Activated T-helper 1 cell treated with anti-CD3 and anti-CD28 coated beads, Interleukin-12 subunit alpha, Interleukin-12 subunit beta, Interleukin-2, Interleukin-4 antibody, amounts not matched to agents 30 ng/mL and 10 ng/mL and 1 ng/mL, durations not matched to agents 14 hours and 24 hours and 36 hours (primary cell): ENCODE measurements at regions not wholly inside any gene's neighbourhood (a gene's known extent, or its start where the extent isn't known, plus 50 kb on each side); places are given as distances from the start of the nearest gene placed in this dataset.

Experiments
- DNase-seq: peaks from one replicate; pipeline ENCODE4 v3.0.0; 2021; ENCODE audit warnings: low spot score
- H3K27ac Mint-ChIP-seq: one replicate; pipeline ENCODE4 v1.8.0; 2021; ENCODE audit warnings: mild to moderate bottlenecking, mixed read lengths
- H3K27me3 Mint-ChIP-seq: one replicate; pipeline ENCODE4 v1.8.0; 2022; ENCODE audit warnings: mild to moderate bottlenecking, moderate library complexity, mixed read lengths; ENCODE audit not compliant: insufficient read depth
- H3K36me3 Mint-ChIP-seq: one replicate; pipeline ENCODE4 v1.8.0; 2021; ENCODE audit warnings: low read depth, mixed read lengths
- H3K4me1 Mint-ChIP-seq: one replicate; pipeline ENCODE4 v1.8.0; 2021; ENCODE audit warnings: low read depth, mixed read lengths
- H3K4me3 Mint-ChIP-seq: one replicate; pipeline ENCODE4 v1.8.0; 2021; ENCODE audit warnings: mild to moderate bottlenecking, moderate library complexity, mixed read lengths
- H3K9me3 Mint-ChIP-seq: one replicate; pipeline ENCODE4 v1.8.0; 2021; ENCODE audit warnings: mixed read lengths
- intact Hi-C: fragments of 100-400 bp; cut with micrococcal nuclease; formaldehyde crosslinking; loops from one replicate; pipeline ENCODE4 v1.15.1; 2024

DNA sequence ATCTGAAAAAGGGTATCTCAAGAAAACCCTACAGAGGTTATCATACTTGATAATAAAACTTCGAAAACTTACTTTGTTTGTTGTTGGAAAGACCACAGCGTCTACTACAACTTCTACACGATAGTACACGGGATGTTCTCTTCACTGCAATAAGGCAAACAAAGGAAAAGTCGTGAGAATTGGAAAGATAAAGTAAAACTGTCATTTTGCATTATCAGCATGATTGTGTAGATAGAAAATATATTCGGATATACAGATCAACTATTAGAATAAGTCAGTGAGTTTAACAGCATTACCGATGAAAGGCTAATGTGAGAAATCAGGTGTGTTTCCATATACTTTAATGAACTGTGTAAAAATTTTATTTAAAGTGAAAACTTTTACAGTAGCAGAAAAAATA lies 287.4 kb downstream of the KLF6 start:
- H3K4me1 Mint-ChIP-seq: no peaks in the 10 kb centered on the region

GRCh38 chr10:3496138-3496537 lies 288.9 kb downstream of the KLF6 start:
- no peak overlapping the region for H3K27ac Mint-ChIP-seq
- intact Hi-C loops: no loop called here
- no peaks in the 10 kb centered on the region for H3K9me3 Mint-ChIP-seq
- no peak for DNase-seq
- H3K36me3 Mint-ChIP-seq: no peaks in the 10 kb centered on the region
- peaks cover 30% of the 10 kb centered on the region for H3K27me3 Mint-ChIP-seq
- no peaks in the 10 kb centered on the region for H3K4me1 Mint-ChIP-seq
- no peak overlapping the region for H3K4me3 Mint-ChIP-seq

More for the DNA sequence above, 287.4 kb downstream of the KLF6 start:
- H3K4me3 Mint-ChIP-seq: no peak overlapping the region
- intact Hi-C loops: no loop called here
- peaks cover 29% of the 10 kb centered on the region for H3K27me3 Mint-ChIP-seq
- no peak overlapping the region for H3K27ac Mint-ChIP-seq
- H3K9me3 Mint-ChIP-seq: no peaks in the 10 kb centered on the region
- H3K36me3 Mint-ChIP-seq: no peaks in the 10 kb centered on the region
- DNase-seq: no peak

DNA sequence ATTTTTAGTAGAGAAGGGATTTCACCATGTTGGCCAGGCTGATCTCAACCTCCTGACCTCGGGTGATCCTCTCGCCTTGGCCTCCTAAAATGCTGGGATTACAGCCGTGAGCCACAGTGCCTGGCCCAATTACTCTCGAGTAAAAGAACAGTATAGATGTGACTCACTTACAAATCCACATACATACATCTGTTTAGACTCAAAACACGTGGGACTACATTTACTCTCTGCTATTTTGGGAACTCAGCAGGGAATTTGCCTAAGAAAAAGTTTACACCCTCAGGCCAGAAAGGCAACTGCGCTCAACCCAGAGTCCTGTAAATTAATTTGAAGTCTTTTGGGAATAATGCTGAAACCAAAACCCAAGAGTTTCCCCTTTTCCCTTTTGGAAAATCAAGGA lies 289.7 kb downstream of the KLF6 start:
- no peaks in the 10 kb centered on the region for H3K36me3 Mint-ChIP-seq
- DNase-seq: no peak
- no peak overlapping the region for H3K4me3 Mint-ChIP-seq
- intact Hi-C loops: no loop called here
- H3K9me3 Mint-ChIP-seq: no peaks in the 10 kb centered on the region
- H3K27me3 Mint-ChIP-seq: peaks cover 27% of the 10 kb centered on the region
- no peaks in the 10 kb centered on the region for H3K4me1 Mint-ChIP-seq
- no peak overlapping the region for H3K27ac Mint-ChIP-seq

DNA sequence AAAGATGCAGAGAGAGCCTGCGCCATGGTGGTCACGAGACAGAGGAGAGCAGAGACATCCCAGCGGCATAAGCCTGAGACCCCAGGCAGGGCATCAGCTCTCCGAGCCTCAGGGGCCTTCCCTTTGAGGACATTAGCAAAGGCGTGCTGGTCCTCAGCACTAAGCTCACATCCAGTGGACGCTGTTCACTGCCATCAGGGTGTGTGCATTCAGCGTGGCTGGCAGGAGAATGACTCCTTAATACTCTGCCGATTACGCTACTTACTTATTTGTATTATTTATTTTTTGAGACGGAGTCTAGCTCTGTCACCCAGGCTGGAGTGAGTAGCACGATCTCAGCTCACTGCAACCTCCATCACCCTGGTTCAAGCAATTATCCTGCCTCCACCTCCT lies 290.2 kb downstream of the KLF6 start:
- Mint-ChIP-seq H3K9me3 (peaks cover 4% of the 10 kb centered on the region), H3K27me3 (peaks cover 27% of the 10 kb centered on the region), H3K4me3 (no peak overlapping the region), H3K36me3 (no peaks in the 10 kb centered on the region), H3K27ac (no peak overlapping the region), H3K4me1 (no peaks in the 10 kb centered on the region)
- intact Hi-C loops: no loop called here
- DNase-seq: no peak

- intact Hi-C loops: no loop called here
- Mint-ChIP-seq H3K4me1 (no peaks in the 10 kb centered on the region), H3K4me3 (no peak overlapping the region), H3K27ac (no peak overlapping the region), H3K9me3 (peaks cover 10% of the 10 kb centered on the region), H3K36me3 (no peaks in the 10 kb centered on the region), H3K27me3 (peaks cover 27% of the 10 kb centered on the region)
- no peak for DNase-seq
These were observed 290.7 kb downstream of the KLF6 start for GRCh38 chr10:3494131-3494837.

DNA sequence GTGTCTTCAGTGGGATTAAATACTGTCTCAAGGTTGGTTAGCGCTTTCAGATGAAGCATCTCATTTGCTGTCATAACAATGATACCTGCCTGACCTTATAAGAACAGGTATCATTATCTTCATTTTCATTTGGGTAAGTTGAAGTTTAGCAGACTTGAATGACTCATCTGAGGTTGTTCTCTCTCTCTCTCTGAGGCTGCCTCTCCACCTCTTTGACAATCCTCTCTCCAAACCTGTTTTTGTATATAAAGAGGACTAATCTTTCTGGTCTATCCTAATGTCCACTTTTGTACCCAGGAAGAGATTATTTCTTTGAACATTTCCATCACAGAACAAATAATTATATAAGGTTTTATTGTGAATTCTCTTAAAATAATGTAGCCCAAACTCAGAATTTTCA lies 291.4 kb downstream of the KLF6 start:
- no peaks in the 10 kb centered on the region for H3K4me1 Mint-ChIP-seq
- intact Hi-C loops: no loop called here
- peaks cover 16% of the 10 kb centered on the region for H3K9me3 Mint-ChIP-seq
- H3K36me3 Mint-ChIP-seq: no peaks in the 10 kb centered on the region
- peaks cover 22% of the 10 kb centered on the region for H3K27me3 Mint-ChIP-seq
- H3K27ac Mint-ChIP-seq: no peak overlapping the region
- no peak overlapping the region for H3K4me3 Mint-ChIP-seq
- no peak for DNase-seq

DNA sequence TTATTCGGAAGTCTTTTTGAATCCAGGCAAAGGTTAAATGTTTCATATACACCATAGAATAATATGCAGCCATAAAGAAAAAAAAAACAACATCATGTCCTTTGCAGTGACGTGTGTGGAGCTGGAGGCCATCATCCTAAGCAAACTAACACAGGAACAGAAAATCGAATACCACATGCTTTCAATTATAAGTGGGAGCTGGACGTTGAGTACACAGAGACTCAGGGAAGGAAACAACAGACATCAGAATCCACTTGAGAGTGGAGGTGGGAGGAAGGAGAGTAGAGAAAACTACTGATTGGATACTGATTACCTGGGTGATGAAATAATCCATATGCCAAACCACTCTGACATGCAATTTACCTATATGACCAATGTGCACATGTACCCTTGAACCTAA lies 293.4 kb downstream of the KLF6 start:
- Mint-ChIP-seq H3K9me3 (peaks cover 22% of the 10 kb centered on the region), H3K4me1 (no peaks in the 10 kb centered on the region), H3K4me3 (no peak overlapping the region), H3K36me3 (no peaks in the 10 kb centered on the region), H3K27ac (no peak overlapping the region), H3K27me3 (peaks cover 10% of the 10 kb centered on the region)
- DNase-seq: no peak
- intact Hi-C loops: no loop called here

DNA sequence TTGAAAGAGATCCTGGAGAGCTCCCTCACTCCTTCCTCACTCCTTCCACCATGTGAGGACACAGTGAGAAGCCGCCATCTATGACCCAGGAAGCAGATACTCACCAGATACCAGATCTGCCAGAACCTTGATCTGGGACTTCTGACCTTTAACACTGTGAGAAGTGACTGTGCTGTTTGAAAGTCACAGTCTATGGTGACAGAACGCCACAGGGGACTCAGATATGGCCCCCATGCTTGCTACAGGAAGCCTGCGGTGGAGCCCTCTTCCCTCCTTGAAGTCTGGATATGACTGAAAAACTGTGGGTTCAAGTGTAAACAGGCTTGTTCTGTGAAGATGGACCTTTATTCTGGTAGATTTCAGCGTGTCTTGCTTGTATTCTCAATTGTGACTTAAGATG lies 297.8 kb downstream of the KLF6 start:
- intact Hi-C loops: no loop called here
- Mint-ChIP-seq H3K36me3 (no peaks in the 10 kb centered on the region), H3K4me1 (peaks cover 15% of the 10 kb centered on the region), H3K27me3 (peaks cover 7% of the 10 kb centered on the region), H3K9me3 (peaks cover 22% of the 10 kb centered on the region), H3K27ac (no peak overlapping the region), H3K4me3 (no peak overlapping the region)
- DNase-seq: no peak

GRCh38 chr10:3486346-3487065 lies 298.5 kb downstream of the KLF6 start:
- Mint-ChIP-seq H3K4me1 (peaks cover 22% of the 10 kb centered on the region), H3K4me3 (no peak overlapping the region), H3K36me3 (no peaks in the 10 kb centered on the region), H3K27ac (no peak overlapping the region), H3K27me3 (peaks cover 6% of the 10 kb centered on the region), H3K9me3 (peaks cover 22% of the 10 kb centered on the region)
- DNase-seq: no peak
- intact Hi-C loops: no loop called here

DNA sequence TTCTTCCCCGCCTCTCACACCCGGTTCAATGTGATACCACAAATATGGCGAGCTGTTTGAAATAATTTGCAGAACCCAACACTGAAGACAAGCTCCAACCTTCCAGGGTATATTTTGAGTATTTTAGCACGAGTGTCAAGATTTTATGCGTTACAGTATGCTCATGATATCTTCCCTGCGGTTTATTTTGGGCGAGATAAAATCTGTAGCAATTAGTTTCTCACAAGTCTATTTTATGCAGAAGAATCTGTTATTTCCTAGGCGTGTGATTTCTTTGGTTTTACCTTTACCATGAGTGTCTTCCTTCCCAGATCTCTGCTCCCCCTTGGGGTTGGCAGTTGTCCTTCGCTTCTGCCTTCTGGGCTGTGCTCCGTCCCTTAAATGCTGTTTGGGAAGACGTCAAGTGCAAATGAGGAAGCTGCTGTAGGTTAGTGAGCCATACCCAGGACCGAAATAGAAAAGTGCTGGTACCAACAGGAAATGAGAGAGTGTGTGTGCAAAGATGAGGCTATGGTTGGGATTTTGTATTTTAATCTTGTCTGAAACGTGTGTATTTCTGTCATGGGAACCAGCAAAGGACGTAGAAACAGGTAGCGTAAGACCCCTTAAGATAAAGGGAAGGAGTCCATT lies 299.8 kb downstream of the KLF6 start:
- no peak overlapping the region for H3K27ac Mint-ChIP-seq
- H3K4me1 Mint-ChIP-seq: peaks cover 25% of the 10 kb centered on the region
- intact Hi-C loops: no loop called here
- H3K36me3 Mint-ChIP-seq: no peaks in the 10 kb centered on the region
- no peak overlapping the region for H3K4me3 Mint-ChIP-seq
- H3K27me3 Mint-ChIP-seq: peaks cover 5% of the 10 kb centered on the region
- peaks cover 22% of the 10 kb centered on the region for H3K9me3 Mint-ChIP-seq
- DNase-seq: no peak

- Mint-ChIP-seq H3K27me3 (peaks cover 5% of the 10 kb centered on the region), H3K9me3 (peaks cover 15% of the 10 kb centered on the region), H3K36me3 (no peaks in the 10 kb centered on the region), H3K4me1 (peaks cover 25% of the 10 kb centered on the region), H3K4me3 (no peak overlapping the region), H3K27ac (no peak overlapping the region)
- no peak for DNase-seq
- intact Hi-C loops: no loop called here
These were observed 300.5 kb downstream of the KLF6 start for GRCh38 chr10:3484306-3485056.

DNA sequence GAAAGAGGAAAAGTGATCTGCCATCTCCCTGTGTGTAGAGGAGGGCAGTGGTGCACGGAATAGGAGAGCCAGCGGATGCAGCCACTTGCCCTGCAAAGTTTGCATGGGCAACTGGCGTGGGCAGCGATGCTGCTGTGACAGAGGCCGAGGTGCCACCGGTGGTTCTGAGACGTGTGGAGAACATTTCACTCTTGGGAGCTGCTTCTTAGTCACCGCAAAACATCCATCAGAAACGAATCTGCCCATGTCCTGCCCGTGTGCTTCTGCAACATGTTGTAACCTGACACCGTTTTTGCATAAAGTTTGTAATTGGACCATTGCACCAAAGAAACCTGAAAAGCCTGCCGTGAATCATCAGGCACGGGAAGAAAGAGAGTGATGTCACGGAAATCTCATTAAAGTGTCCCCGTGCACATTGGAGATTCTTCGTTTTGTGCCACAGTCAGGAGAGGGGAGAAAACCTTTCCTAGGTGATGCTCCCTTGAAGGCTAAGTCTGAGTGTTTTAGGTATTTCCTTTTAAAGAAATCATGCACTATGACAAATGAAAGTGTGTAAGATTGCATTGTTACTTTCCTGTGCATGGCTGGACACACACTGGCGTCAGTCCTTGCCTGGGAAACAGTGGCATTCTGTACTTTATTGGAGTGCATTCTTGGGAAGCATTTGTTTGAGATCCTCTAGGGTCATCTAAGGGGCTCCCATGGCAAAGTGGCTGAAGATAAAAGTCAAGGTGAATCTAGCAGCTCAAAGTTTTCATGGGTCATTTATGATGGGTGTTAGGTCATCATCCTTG lies 302.6 kb downstream of the KLF6 start:
- H3K36me3 Mint-ChIP-seq: no peaks in the 10 kb centered on the region
- intact Hi-C loops: no loop called here
- no peaks in the 10 kb centered on the region for H3K9me3 Mint-ChIP-seq
- no peak overlapping the region for H3K27ac Mint-ChIP-seq
- H3K4me3 Mint-ChIP-seq: no peak overlapping the region
- no peak for DNase-seq
- peaks cover 5% of the 10 kb centered on the region for H3K27me3 Mint-ChIP-seq
- H3K4me1 Mint-ChIP-seq: peaks cover 31% of the 10 kb centered on the region
